ENCODE measurements at regions not wholly inside any gene's neighbourhood (a gene's known extent, or its start where the extent isn't known, plus 50 kb on each side); places are given as distances from the start of the nearest gene placed in this dataset.

- Histone ChIP-seq H3K27me3 (no peaks in the 10 kb centered on the region), H3K9me2 (replicated peaks; ENCODE audit: insufficient read depth) (no peaks in the 10 kb centered on the region), H3K79me2 (no peaks in the 10 kb centered on the region), H4K20me1 (ENCODE audit: insufficient read depth, poor library complexity, severe bottlenecking) (no peaks in the 10 kb centered on the region), H3K4me3 (no peak overlapping the region), H2AFZ (no peak overlapping the region), H3K4me1 (ENCODE audit: insufficient read depth) (no peaks in the 10 kb centered on the region), H3K36me3 (replicated peaks; ENCODE audit: insufficient read depth, low read depth) (no peaks in the 10 kb centered on the region), H3K27ac (no peak overlapping the region), H3K9me3 (ENCODE audit: low read depth) (no peaks in the 10 kb centered on the region), H3K4me2 (no peak overlapping the region)
- no peak for DNase-seq (ENCODE audit: low spot score)
- TF ChIP-seq CTCF (IDR thresholded peaks at IDR 0.05; ENCODE audit: poor library complexity) = no peak
- no peak for TF ChIP-seq EZH2 (IDR thresholded peaks at IDR 0.05; ENCODE audit: borderline replicate concordance)
- TF ChIP-seq EZH2phosphoT487 (IDR thresholded peaks at IDR 0.05; ENCODE audit: low read depth, severe bottlenecking, unreplicated experiment) = no peak
- WGBS (ENCODE audit: low lambda C conversion rate, missing lambda C conversion rate) = 81% methylated on average over 3 of the region's 3 CpGs
These were observed 995.9 kb downstream of the MAT2B start for GRCh38 chr5:164501344-164501743.

- Histone ChIP-seq H4K20me1 (ENCODE audit: insufficient read depth, poor library complexity, severe bottlenecking) (no peaks in the 10 kb centered on the region), H3K36me3 (replicated peaks; ENCODE audit: insufficient read depth, low read depth) (no peaks in the 10 kb centered on the region), H3K4me2 (no peak overlapping the region), H3K4me3 (no peak overlapping the region), H3K79me2 (no peaks in the 10 kb centered on the region), H3K27me3 (no peaks in the 10 kb centered on the region), H2AFZ (no peak overlapping the region), H3K9me3 (ENCODE audit: low read depth) (no peaks in the 10 kb centered on the region), H3K4me1 (ENCODE audit: insufficient read depth) (no peaks in the 10 kb centered on the region), H3K9me2 (replicated peaks; ENCODE audit: insufficient read depth) (no peaks in the 10 kb centered on the region), H3K27ac (no peak overlapping the region)
- no peak for TF ChIP-seq EZH2phosphoT487 (IDR thresholded peaks at IDR 0.05; ENCODE audit: low read depth, severe bottlenecking, unreplicated experiment)
- peak; percentile 93 for TF ChIP-seq CTCF (IDR thresholded peaks at IDR 0.05; ENCODE audit: poor library complexity)
- 41% methylated on average over 7 of the region's 7 CpGs for WGBS (ENCODE audit: low lambda C conversion rate, missing lambda C conversion rate)
- DNase-seq (ENCODE audit: low spot score) = peak; percentile 71
These were observed 998.8 kb downstream of the MAT2B start for GRCh38 chr5:164504141-164504772.

- 74% methylated on average over 4 of the region's 4 CpGs for WGBS (ENCODE audit: low lambda C conversion rate, missing lambda C conversion rate)
- H3K9me2 ChIP-seq (replicated peaks; ENCODE audit: insufficient read depth) = no peaks in the 10 kb centered on the region
- no peaks in the 10 kb centered on the region for H4K20me1 ChIP-seq (ENCODE audit: insufficient read depth, poor library complexity, severe bottlenecking)
- no peaks in the 10 kb centered on the region for H3K9me3 ChIP-seq (ENCODE audit: low read depth)
- H3K4me2 ChIP-seq = no peak overlapping the region
- H2AFZ ChIP-seq = no peak overlapping the region
- H3K79me2 ChIP-seq = no peaks in the 10 kb centered on the region
- no peak overlapping the region for H3K27ac ChIP-seq
- no peaks in the 10 kb centered on the region for H3K36me3 ChIP-seq (replicated peaks; ENCODE audit: insufficient read depth, low read depth)
- no peaks in the 10 kb centered on the region for H3K4me1 ChIP-seq (ENCODE audit: insufficient read depth)
- no peak for DNase-seq (ENCODE audit: low spot score)
- H3K27me3 ChIP-seq = no peaks in the 10 kb centered on the region
- no peak overlapping the region for H3K4me3 ChIP-seq
- TF ChIP-seq EZH2 (IDR thresholded peaks at IDR 0.05; ENCODE audit: borderline replicate concordance) = no peak
- no peak for TF ChIP-seq CTCF (IDR thresholded peaks at IDR 0.05; ENCODE audit: poor library complexity)
These were observed 1000.4 kb downstream of the MAT2B start for GRCh38 chr5:164505791-164506190.

Measured in hepatocyte (in vitro differentiated cells).